Natural killer cell treated with Interleukin-12 subunit alpha and Interleukin-12 subunit beta and Interleukin-15 and Interleukin-18, amount 100 ng/mL, for 72 hours (primary cell): ENCODE measurements at regions not wholly inside any gene's neighbourhood (a gene's known extent, or its start where the extent isn't known, plus 50 kb on each side); places are given as distances from the start of the nearest gene placed in this dataset.

Source experiments
- ATAC-seq, 2 donors: fragments of 150-1000 bp; cut with Tn5 transposase in 1 of 2; sonication (Bioruptor Pico), chemical (Tn5 transposase) in 1 of 2; 2 replicates each; pipeline ENCODE4 v1.10.0; 2021
- DNase-seq: peaks from one replicate; pipeline ENCODE4 v3.0.0; 2022; ENCODE audit warnings: low spot score
- H3K27ac Mint-ChIP-seq, 2 donors: 1 replicate in 1 of 2; 2 replicates in 1 of 2; pipeline ENCODE4 v1.8.0; 2022; ENCODE audit warnings: mixed read lengths in 2 of 2, mild to moderate bottlenecking in 1 of 2, moderate library complexity in 1 of 2
- H3K27me3 Mint-ChIP-seq, 2 donors: 1 replicate in 1 of 2; 2 replicates in 1 of 2; pipeline ENCODE4 v1.8.0; 2022; ENCODE audit warnings: mixed read lengths in 2 of 2
- H3K36me3 Mint-ChIP-seq: one replicate; pipeline ENCODE4 v1.8.0; 2022; ENCODE audit warnings: mixed read lengths
- H3K4me1 Mint-ChIP-seq, 2 donors: 1 replicate in 1 of 2; 2 replicates in 1 of 2; pipeline ENCODE4 v1.8.0; 2022; ENCODE audit warnings: low read depth in 2 of 2, mixed read lengths in 2 of 2, mild to moderate bottlenecking in 1 of 2
- H3K4me3 Mint-ChIP-seq: one replicate; pipeline ENCODE4 v1.8.0; 2022; ENCODE audit warnings: mixed read lengths
- H3K9me3 Mint-ChIP-seq: 2 replicates; pipeline ENCODE4 v1.8.0; 2022; ENCODE audit warnings: mixed read lengths

- no peak for ATAC-seq
- Mint-ChIP-seq H3K4me1 (no peaks in the 10 kb centered on the region), H3K36me3 (peaks cover 9% of the 10 kb centered on the region), H3K27ac (no peak overlapping the region), H3K4me3 (no peak overlapping the region), H3K27me3 (peaks cover 19 to 52% of the 10 kb centered on the region in 2 donors), H3K9me3 (peaks cover 7% of the 10 kb centered on the region)
- no peak for DNase-seq
These were observed 62.6 kb downstream of the MIS18A start for GRCh38 chr21:32216293-32216692.

- H3K9me3 Mint-ChIP-seq: peaks cover 2% of the 10 kb centered on the region
- ATAC-seq (no peak), DNase-seq (no peak)
- no peak overlapping the region for H3K27ac Mint-ChIP-seq
- no peak overlapping the region for H3K4me3 Mint-ChIP-seq
- H3K4me1 Mint-ChIP-seq: no peaks in the 10 kb centered on the region
- H3K36me3 Mint-ChIP-seq: peaks cover under 1% of the 10 kb centered on the region
- peaks cover 11 to 45% of the 10 kb centered on the region in 2 donors for H3K27me3 Mint-ChIP-seq
These were observed 63.6 kb downstream of the MIS18A start for GRCh38 chr21:32215306-32215685.

- H3K9me3 Mint-ChIP-seq: peaks cover 2% of the 10 kb centered on the region
- peaks cover 8 to 45% of the 10 kb centered on the region in 2 donors for H3K27me3 Mint-ChIP-seq
- H3K4me1 Mint-ChIP-seq: no peaks in the 10 kb centered on the region
- no peaks in the 10 kb centered on the region for H3K36me3 Mint-ChIP-seq
- no peak overlapping the region for H3K4me3 Mint-ChIP-seq
- ATAC-seq (peak in 1 of 2 donors; percentile 20), DNase-seq (no peak)
- H3K27ac Mint-ChIP-seq: no peak overlapping the region
These were observed 64.1 kb downstream of the MIS18A start for GRCh38 chr21:32214654-32215305.

GRCh38 chr21:32212116-32212515 lies 66.7 kb downstream of the MIS18A start:
- ATAC-seq (no peak), DNase-seq (no peak)
- Mint-ChIP-seq H3K27ac (no peak overlapping the region), H3K27me3 (peaks cover 3 to 31% of the 10 kb centered on the region in 2 donors), H3K4me3 (no peak overlapping the region), H3K9me3 (no peaks in the 10 kb centered on the region), H3K36me3 (no peaks in the 10 kb centered on the region), H3K4me1 (no peaks in the 10 kb centered on the region)

- Mint-ChIP-seq H3K36me3 (no peaks in the 10 kb centered on the region), H3K4me1 (no peaks in the 10 kb centered on the region), H3K9me3 (no peaks in the 10 kb centered on the region), H3K27me3 (peaks cover 5 to 24% of the 10 kb centered on the region in 2 donors), H3K4me3 (no peak overlapping the region), H3K27ac (no peak overlapping the region)
- ATAC-seq (no peak), DNase-seq (no peak)
These were observed 67.5 kb downstream of the MIS18A start for GRCh38 chr21:32211306-32211705.

- ATAC-seq (no peak), DNase-seq (no peak)
- Mint-ChIP-seq H3K27me3 (peaks cover 5 to 16% of the 10 kb centered on the region in 2 donors), H3K27ac (no peak overlapping the region), H3K4me1 (no peaks in the 10 kb centered on the region), H3K4me3 (no peak overlapping the region), H3K9me3 (no peaks in the 10 kb centered on the region), H3K36me3 (no peaks in the 10 kb centered on the region)
These were observed 69.3 kb downstream of the MIS18A start for GRCh38 chr21:32209580-32209979.

GRCh38 chr21:32207406-32207716 lies 71.5 kb downstream of the MIS18A start:
- Mint-ChIP-seq H3K27me3 (peaks cover 5 to 23% of the 10 kb centered on the region in 2 donors), H3K36me3 (no peaks in the 10 kb centered on the region), H3K4me1 (no peaks in the 10 kb centered on the region), H3K9me3 (no peaks in the 10 kb centered on the region), H3K4me3 (no peak overlapping the region), H3K27ac (no peak overlapping the region)
- ATAC-seq: no peak
- no peak for DNase-seq

GRCh38 chr21:32206631-32207405 lies 72.0 kb downstream of the MIS18A start:
- peaks cover 5 to 20% of the 10 kb centered on the region in 2 donors for H3K27me3 Mint-ChIP-seq
- no peak overlapping the region for H3K4me3 Mint-ChIP-seq
- H3K9me3 Mint-ChIP-seq: no peaks in the 10 kb centered on the region
- no peak overlapping the region for H3K27ac Mint-ChIP-seq
- no peaks in the 10 kb centered on the region for H3K4me1 Mint-ChIP-seq
- ATAC-seq (no peak), DNase-seq (no peak)
- no peaks in the 10 kb centered on the region for H3K36me3 Mint-ChIP-seq

- ATAC-seq: no peak
- Mint-ChIP-seq H3K27ac (no peak overlapping the region), H3K36me3 (no peaks in the 10 kb centered on the region), H3K27me3 (peaks cover 5 to 13% of the 10 kb centered on the region in 2 donors), H3K4me1 (no peaks in the 10 kb centered on the region), H3K4me3 (no peak overlapping the region), H3K9me3 (no peaks in the 10 kb centered on the region)
- no peak for DNase-seq
These were observed 74.9 kb downstream of the MIS18A start for GRCh38 chr21:32203877-32204480.

- DNase-seq: no peak
- Mint-ChIP-seq H3K9me3 (no peaks in the 10 kb centered on the region), H3K27me3 (peaks cover 3 to 14% of the 10 kb centered on the region in 2 donors), H3K4me3 (no peak overlapping the region), H3K27ac (no peak overlapping the region), H3K36me3 (no peaks in the 10 kb centered on the region), H3K4me1 (no peaks in the 10 kb centered on the region)
- ATAC-seq: no peak
These were observed 78.8 kb downstream of the MIS18A start for GRCh38 chr21:32200029-32200428.

GRCh38 chr21:32198384-32198783 lies 80.5 kb downstream of the MIS18A start:
- DNase-seq: no peak
- H3K27ac Mint-ChIP-seq: no peak overlapping the region
- no peak overlapping the region for H3K4me3 Mint-ChIP-seq
- peaks cover 0 to 14% of the 10 kb centered on the region in 2 donors for H3K27me3 Mint-ChIP-seq
- ATAC-seq: no peak
- H3K36me3 Mint-ChIP-seq: no peaks in the 10 kb centered on the region
- no peaks in the 10 kb centered on the region for H3K4me1 Mint-ChIP-seq
- H3K9me3 Mint-ChIP-seq: no peaks in the 10 kb centered on the region

GRCh38 chr21:32197896-32198295 lies 81.0 kb downstream of the MIS18A start:
- no peak for ATAC-seq
- Mint-ChIP-seq H3K27ac (no peak overlapping the region), H3K9me3 (no peaks in the 10 kb centered on the region), H3K4me1 (no peaks in the 10 kb centered on the region), H3K4me3 (no peak overlapping the region), H3K36me3 (no peaks in the 10 kb centered on the region), H3K27me3 (peaks cover 0 to 13% of the 10 kb centered on the region in 2 donors)
- no peak for DNase-seq

- Mint-ChIP-seq H3K4me1 (no peaks in the 10 kb centered on the region), H3K4me3 (no peak overlapping the region), H3K27me3 (peaks cover 4 to 12% of the 10 kb centered on the region in 2 donors), H3K36me3 (no peaks in the 10 kb centered on the region), H3K27ac (no peak overlapping the region), H3K9me3 (no peaks in the 10 kb centered on the region)
- no peak for DNase-seq
- no peak for ATAC-seq
These were observed 82.8 kb downstream of the MIS18A start for GRCh38 chr21:32196001-32196400.

- Mint-ChIP-seq H3K36me3 (no peaks in the 10 kb centered on the region), H3K9me3 (no peaks in the 10 kb centered on the region), H3K27ac (no peak overlapping the region), H3K4me1 (no peaks in the 10 kb centered on the region), H3K4me3 (no peak overlapping the region), H3K27me3 (peaks cover 11 to 28% of the 10 kb centered on the region in 2 donors)
- ATAC-seq (no peak), DNase-seq (no peak)
These were observed 85.8 kb downstream of the MIS18A start for GRCh38 chr21:32193098-32193465.
